Breast epithelium (tissue), 3 donors: ENCODE measurements at regions not wholly inside any gene's neighbourhood (a gene's known extent, or its start where the extent isn't known, plus 50 kb on each side); places are given as distances from the start of the nearest gene placed in this dataset.

Experiments
- POLR2A ChIP-seq: fragments of 450-650 bp; IDR thresholded peaks from one replicate; pipeline ENCODE4 v1.6.1; 2016; ENCODE audit warnings: antibody characterized with exemption, mild to moderate bottlenecking, moderate library complexity
- TF ChIP-seq, protein P1 (sequence below), 3 donors: fragments of 450-650 bp; IDR thresholded peaks; one replicate each; pipeline ENCODE4 v1.5.1; 2016 to 2017; ENCODE audit warnings: antibody characterized with exemption in 3 of 3, mild to moderate bottlenecking in 3 of 3, moderate library complexity in 3 of 3

DNA sequence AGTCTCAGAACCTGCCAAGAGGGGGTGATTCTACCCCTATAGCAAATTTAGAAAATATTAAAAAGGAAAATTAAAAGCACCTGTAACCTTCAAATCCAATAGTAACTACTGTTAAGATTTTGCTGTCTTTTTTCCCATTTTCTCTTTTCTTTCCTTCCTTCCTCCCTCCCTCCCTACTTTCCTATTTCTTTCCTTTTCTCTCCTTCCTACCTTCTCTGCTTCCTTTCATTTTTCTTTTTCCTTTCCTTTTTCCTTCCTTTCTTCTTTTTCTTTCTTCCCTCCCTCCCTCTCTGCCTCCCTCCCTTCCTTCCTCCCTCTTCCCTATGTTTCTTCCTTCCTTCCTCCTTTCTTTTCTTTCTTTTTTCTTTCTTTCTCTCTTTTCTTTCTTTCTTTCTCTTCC, 120.2 kb upstream of the KCTD7 start:
- TF ChIP-seq, protein P1, sequence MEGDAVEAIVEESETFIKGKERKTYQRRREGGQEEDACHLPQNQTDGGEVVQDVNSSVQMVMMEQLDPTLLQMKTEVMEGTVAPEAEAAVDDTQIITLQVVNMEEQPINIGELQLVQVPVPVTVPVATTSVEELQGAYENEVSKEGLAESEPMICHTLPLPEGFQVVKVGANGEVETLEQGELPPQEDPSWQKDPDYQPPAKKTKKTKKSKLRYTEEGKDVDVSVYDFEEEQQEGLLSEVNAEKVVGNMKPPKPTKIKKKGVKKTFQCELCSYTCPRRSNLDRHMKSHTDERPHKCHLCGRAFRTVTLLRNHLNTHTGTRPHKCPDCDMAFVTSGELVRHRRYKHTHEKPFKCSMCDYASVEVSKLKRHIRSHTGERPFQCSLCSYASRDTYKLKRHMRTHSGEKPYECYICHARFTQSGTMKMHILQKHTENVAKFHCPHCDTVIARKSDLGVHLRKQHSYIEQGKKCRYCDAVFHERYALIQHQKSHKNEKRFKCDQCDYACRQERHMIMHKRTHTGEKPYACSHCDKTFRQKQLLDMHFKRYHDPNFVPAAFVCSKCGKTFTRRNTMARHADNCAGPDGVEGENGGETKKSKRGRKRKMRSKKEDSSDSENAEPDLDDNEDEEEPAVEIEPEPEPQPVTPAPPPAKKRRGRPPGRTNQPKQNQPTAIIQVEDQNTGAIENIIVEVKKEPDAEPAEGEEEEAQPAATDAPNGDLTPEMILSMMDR (IDR thresholded peaks at IDR 0.05): no peak
- no peak for TF ChIP-seq POLR2A
